ENCODE measurements at regions not wholly inside any gene's neighbourhood (a gene's known extent, or its start where the extent isn't known, plus 50 kb on each side); places are given as distances from the start of the nearest gene placed in this dataset.

GRCh38 chr12:131489718-131490117 is 221.2 kb upstream of the SFSWAP start:
- TF ChIP-seq, protein P1, sequence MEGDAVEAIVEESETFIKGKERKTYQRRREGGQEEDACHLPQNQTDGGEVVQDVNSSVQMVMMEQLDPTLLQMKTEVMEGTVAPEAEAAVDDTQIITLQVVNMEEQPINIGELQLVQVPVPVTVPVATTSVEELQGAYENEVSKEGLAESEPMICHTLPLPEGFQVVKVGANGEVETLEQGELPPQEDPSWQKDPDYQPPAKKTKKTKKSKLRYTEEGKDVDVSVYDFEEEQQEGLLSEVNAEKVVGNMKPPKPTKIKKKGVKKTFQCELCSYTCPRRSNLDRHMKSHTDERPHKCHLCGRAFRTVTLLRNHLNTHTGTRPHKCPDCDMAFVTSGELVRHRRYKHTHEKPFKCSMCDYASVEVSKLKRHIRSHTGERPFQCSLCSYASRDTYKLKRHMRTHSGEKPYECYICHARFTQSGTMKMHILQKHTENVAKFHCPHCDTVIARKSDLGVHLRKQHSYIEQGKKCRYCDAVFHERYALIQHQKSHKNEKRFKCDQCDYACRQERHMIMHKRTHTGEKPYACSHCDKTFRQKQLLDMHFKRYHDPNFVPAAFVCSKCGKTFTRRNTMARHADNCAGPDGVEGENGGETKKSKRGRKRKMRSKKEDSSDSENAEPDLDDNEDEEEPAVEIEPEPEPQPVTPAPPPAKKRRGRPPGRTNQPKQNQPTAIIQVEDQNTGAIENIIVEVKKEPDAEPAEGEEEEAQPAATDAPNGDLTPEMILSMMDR (IDR thresholded peaks at IDR 0.05): no peak
- TF ChIP-seq POLR2A (IDR thresholded peaks at IDR 0.05): no peak

Measured in adrenal gland (tissue), 5 donors.